LNCaP clone FGC (cell line): ENCODE measurements at regions not wholly inside any gene's neighbourhood (a gene's known extent, or its start where the extent isn't known, plus 50 kb on each side); places are given as distances from the start of the nearest gene placed in this dataset.

Experiments used
- DNase-seq: peaks from one replicate; pipeline ENCODE4 v3.0.0-alpha.2; 2011; ENCODE audit warnings: low read depth
- H3K4me3 ChIP-seq: 2 replicates; pipeline ENCODE4 v1.5.1; 2011; ENCODE audit warnings: mild to moderate bottlenecking, low read depth, low read length, control low read depth
- TF ChIP-seq, protein P1 (sequence below): IDR thresholded peaks from 2 replicates; pipeline ENCODE4 v1.5.1; 2012; ENCODE audit warnings: mild to moderate bottlenecking; ENCODE audit not compliant: control insufficient read depth, insufficient read depth; ENCODE audit errors: extremely low read depth

GRCh38 chr3:43783987-43784639 lies 93.4 kb downstream of the ABHD5 start:
- H3K4me3 ChIP-seq = no peak overlapping the region
- TF ChIP-seq, protein P1, sequence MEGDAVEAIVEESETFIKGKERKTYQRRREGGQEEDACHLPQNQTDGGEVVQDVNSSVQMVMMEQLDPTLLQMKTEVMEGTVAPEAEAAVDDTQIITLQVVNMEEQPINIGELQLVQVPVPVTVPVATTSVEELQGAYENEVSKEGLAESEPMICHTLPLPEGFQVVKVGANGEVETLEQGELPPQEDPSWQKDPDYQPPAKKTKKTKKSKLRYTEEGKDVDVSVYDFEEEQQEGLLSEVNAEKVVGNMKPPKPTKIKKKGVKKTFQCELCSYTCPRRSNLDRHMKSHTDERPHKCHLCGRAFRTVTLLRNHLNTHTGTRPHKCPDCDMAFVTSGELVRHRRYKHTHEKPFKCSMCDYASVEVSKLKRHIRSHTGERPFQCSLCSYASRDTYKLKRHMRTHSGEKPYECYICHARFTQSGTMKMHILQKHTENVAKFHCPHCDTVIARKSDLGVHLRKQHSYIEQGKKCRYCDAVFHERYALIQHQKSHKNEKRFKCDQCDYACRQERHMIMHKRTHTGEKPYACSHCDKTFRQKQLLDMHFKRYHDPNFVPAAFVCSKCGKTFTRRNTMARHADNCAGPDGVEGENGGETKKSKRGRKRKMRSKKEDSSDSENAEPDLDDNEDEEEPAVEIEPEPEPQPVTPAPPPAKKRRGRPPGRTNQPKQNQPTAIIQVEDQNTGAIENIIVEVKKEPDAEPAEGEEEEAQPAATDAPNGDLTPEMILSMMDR = no peak
- no peak for DNase-seq

DNA sequence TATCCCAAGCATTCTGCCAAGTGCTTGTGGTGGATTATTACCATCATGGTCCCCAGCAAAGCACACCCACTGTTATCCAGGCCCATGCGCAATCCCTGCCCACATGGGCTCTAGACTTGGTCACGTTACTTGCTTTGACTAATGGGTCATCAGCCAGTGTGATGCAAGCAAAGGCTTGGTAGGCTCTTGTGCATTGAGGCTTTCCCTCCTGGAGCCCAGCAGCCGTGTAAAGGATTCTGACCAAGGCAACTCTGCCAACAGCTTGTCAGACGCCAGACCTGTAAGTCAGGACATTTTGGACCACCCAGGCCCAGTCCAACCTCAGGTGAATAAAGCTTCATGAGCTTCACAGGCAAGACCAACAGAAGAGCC lies 93.9 kb downstream of the ABHD5 start:
- no peak for DNase-seq
- TF ChIP-seq, protein P1 = no peak
- H3K4me3 ChIP-seq = no peak overlapping the region

DNA sequence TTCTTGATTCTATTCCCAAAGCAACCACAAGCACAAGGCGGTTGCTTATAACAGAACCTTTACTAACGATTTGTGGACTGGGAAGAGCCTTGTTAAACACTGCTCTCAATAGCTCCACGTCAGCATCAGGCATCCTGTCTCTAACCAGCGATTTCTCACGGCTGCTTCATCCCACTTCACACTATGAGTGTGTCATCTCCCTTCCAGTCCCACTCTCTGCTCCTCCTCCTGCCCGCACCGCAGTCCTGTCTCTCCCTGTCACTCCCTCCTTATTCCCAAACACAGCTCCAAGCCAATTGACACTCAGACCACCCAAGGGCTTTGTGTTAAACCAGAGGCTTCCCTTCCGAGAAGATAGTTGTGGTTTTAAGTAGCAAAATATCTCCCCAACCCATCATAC lies 94.8 kb downstream of the ABHD5 start:
- no peak overlapping the region for H3K4me3 ChIP-seq
- TF ChIP-seq, protein P1 = no peak

GRCh38 chr3:43786102-43786501 lies 95.4 kb downstream of the ABHD5 start:
- no peak for DNase-seq
- TF ChIP-seq, protein P1 = no peak

More for the DNA sequence above, 94.8 kb downstream of the ABHD5 start:
- no peak for DNase-seq

DNA sequence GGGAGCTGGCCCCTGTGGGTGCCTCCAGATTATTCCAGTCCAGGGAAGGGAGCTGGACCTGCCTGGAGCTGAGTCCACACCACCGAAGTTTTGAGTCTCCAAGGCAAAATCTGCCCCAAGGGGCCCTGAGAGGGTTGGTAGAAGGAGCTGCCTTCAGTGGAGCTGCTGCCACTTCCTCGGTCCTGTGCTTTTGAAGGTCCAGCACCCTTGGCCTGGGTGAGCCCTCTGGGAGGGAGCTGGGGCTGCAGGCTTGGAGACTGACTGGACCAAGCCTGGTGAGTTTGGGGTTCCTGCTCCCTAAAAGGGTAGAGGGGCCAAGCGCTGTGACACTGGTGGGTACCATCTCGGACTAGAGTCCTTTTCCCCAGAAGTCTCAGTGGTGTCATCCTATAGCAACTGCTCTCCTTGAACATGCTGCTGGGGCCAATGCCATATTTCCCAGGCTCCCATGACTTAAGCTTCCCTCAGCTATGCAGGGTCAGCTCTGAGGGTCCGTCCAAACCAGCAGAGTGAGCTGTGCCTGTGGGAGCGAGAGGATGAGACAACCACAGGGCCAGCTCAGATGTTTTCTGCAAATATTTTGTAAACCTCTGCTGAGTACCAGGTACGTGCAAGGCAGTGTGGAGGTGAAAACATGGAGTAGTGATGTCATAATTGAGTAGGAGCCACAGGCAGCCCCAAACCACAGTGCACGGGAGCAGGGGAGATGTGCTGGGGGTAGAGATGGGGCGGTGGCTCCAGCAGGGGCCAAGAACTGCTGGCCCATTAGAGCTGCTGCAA lies 96.0 kb downstream of the ABHD5 start:
- H3K4me3 ChIP-seq = no peak overlapping the region
- TF ChIP-seq, protein P1 = no peak
- no peak for DNase-seq

More at GRCh38 chr3:43786102-43786501, 95.4 kb downstream of the ABHD5 start:
- no peak overlapping the region for H3K4me3 ChIP-seq

DNA sequence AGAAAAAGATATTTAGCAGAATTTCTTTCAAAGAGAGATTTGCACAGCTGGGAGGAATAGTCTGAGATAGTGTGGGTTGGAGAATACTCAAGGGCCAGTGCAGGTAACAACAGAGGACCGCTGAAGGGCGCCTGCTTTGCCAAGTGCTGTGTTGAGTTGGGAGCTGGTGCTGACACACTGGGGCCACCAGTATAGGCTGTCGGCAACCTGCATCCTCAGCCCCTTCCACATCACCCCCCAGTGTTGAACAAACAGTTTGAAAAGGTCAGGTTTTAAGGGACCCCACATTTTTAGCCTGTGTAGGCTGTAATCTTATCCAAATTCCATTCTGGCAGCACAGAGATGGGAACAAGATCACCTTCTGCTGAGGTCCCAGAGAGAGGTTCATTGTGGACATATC lies 96.6 kb downstream of the ABHD5 start:
- no peak for DNase-seq
- TF ChIP-seq, protein P1 = no peak
- no peak overlapping the region for H3K4me3 ChIP-seq

GRCh38 chr3:43789028-43789427 lies 98.3 kb downstream of the ABHD5 start:
- H3K4me3 ChIP-seq = no peak overlapping the region
- TF ChIP-seq, protein P1 = no peak
- DNase-seq = no peak
